HEK293 (cell line): ENCODE measurements at regions not wholly inside any gene's neighbourhood (a gene's known extent, or its start where the extent isn't known, plus 50 kb on each side); places are given as distances from the start of the nearest gene placed in this dataset.

Experiments used
- CTCF ChIA-PET: fragments of 350-600 bp; formaldehyde crosslinking; extraction: SDS; loops from one replicate; lab custom pipeline; 2021; ENCODE audit warnings: antibody characterized with exemption; lab: Yijun Ruan, JAX
- POLR2A ChIA-PET: fragments of 300-600 bp; formaldehyde crosslinking; extraction: SDS; loops from one replicate; lab custom pipeline; 2020; ENCODE audit warnings: antibody characterized with exemption, inconsistent platforms; lab: Yijun Ruan, JAX
- H3K27ac ChIP-seq: fragments of 200-500 bp; sonication (Bioruptor generic); 2 replicates; pipeline ENCODE4 v1.5.1; 2014; ENCODE audit warnings: low read depth, low read length, control low read depth, inconsistent platforms; ENCODE audit errors: extremely low read depth
- H3K36me3 ChIP-seq, 2 experiments: fragments of 200-500 bp in 1 of 2; sonication (Bioruptor generic) in 1 of 2; 1 replicate in 1 of 2; 2 replicates in 1 of 2; pipeline ENCODE4 v1.5.1; 2014 to 2017; ENCODE audit warnings: inconsistent platforms in 2 of 2, low read length in 2 of 2; ENCODE audit not compliant: control insufficient read depth in 2 of 2, insufficient read depth in 1 of 2
- H3K4me1 ChIP-seq: fragments of 200-500 bp; sonication (Bioruptor generic); 2 replicates; pipeline ENCODE4 v1.5.1; 2014; ENCODE audit warnings: mild to moderate bottlenecking, low read length, inconsistent platforms; ENCODE audit not compliant: control insufficient read depth, insufficient read depth
- H3K4me3 ChIP-seq: 2 replicates; pipeline ENCODE4 v1.5.1; 2011; ENCODE audit warnings: low read depth, mild to moderate bottlenecking, control low read depth, low read length, moderate library complexity
- H3K9me3 ChIP-seq: fragments of 200-500 bp; sonication (Bioruptor generic); 2 replicates; pipeline ENCODE4 v1.5.1; 2014; ENCODE audit warnings: low read depth, low read length, inconsistent platforms; ENCODE audit not compliant: control insufficient read depth, insufficient read depth
- GLIS2 ChIP-seq: fragments of 450-650 bp; formaldehyde crosslinking; IDR thresholded peaks from 2 replicates; pipeline ENCODE4 v1.5.1; 2016; ENCODE audit warnings: missing biosample characterization, missing genetic modification characterization
- KLF9 ChIP-seq: fragments of 450-650 bp; formaldehyde crosslinking; IDR thresholded peaks from 2 replicates; pipeline ENCODE4 v1.5.1; 2016; ENCODE audit warnings: missing biosample characterization, missing genetic modification characterization, low read depth
- PRDM2 ChIP-seq: fragments of 450-650 bp; formaldehyde crosslinking; IDR thresholded peaks from 2 replicates; pipeline ENCODE4 v1.5.1; 2016; ENCODE audit warnings: missing biosample characterization, missing genetic modification characterization, borderline replicate concordance
- REST ChIP-seq: fragments of 450-650 bp; formaldehyde crosslinking; IDR thresholded peaks from 2 replicates; pipeline ENCODE4 v1.5.1; 2016; ENCODE audit warnings: missing biosample characterization, missing genetic modification characterization
- SP3 ChIP-seq: fragments of 450-650 bp; formaldehyde crosslinking; IDR thresholded peaks from 2 replicates; pipeline ENCODE4 v1.5.1; 2016; ENCODE audit warnings: missing biosample characterization, missing genetic modification characterization
- ZFHX2 ChIP-seq: fragments of 450-650 bp; formaldehyde crosslinking; conservative IDR thresholded peaks from 2 replicates; pipeline ENCODE4 v1.5.1; 2016; ENCODE audit warnings: missing biosample characterization, missing genetic modification characterization
- ZIC2 ChIP-seq: fragments of 450-650 bp; formaldehyde crosslinking; IDR thresholded peaks from 2 replicates; pipeline ENCODE4 v1.5.1; 2016; ENCODE audit warnings: missing biosample characterization, missing genetic modification characterization
- ZNF10 ChIP-seq: fragments of 450-650 bp; formaldehyde crosslinking; IDR thresholded peaks from 2 replicates; pipeline ENCODE4 v1.5.1; 2017; ENCODE audit warnings: missing biosample characterization, missing genetic modification characterization
- ZNF114 ChIP-seq: fragments of 450-650 bp; formaldehyde crosslinking; IDR thresholded peaks from 2 replicates; pipeline ENCODE4 v1.5.0; 2017; ENCODE audit warnings: missing biosample characterization, missing genetic modification characterization
- ZNF2 ChIP-seq: fragments of 450-650 bp; formaldehyde crosslinking; IDR thresholded peaks from 2 replicates; pipeline ENCODE4 v1.5.1; 2016; ENCODE audit warnings: missing biosample characterization, missing genetic modification characterization
- ZNF292 ChIP-seq: fragments of 450-650 bp; formaldehyde crosslinking; IDR thresholded peaks from 2 replicates; pipeline ENCODE4 v1.5.1; 2016; ENCODE audit warnings: low read depth, missing biosample characterization, missing genetic modification characterization, borderline replicate concordance
- ZNF335 ChIP-seq: fragments of 450-650 bp; formaldehyde crosslinking; conservative IDR thresholded peaks from 2 replicates; pipeline ENCODE4 v1.5.1; 2016; ENCODE audit warnings: missing biosample characterization, missing genetic modification characterization
- ZNF341 ChIP-seq: fragments of 450-650 bp; formaldehyde crosslinking; IDR thresholded peaks from 2 replicates; pipeline ENCODE4; 2016; ENCODE audit warnings: low read depth, missing biosample characterization, missing genetic modification characterization
- ZNF501 ChIP-seq: fragments of 450-650 bp; formaldehyde crosslinking; IDR thresholded peaks from 2 replicates; pipeline ENCODE4 v1.5.1; 2016; ENCODE audit warnings: missing biosample characterization, missing genetic modification characterization
- ZNF513 ChIP-seq: fragments of 450-650 bp; IDR thresholded peaks from 2 replicates; pipeline ENCODE4 v1.5.1; 2018; ENCODE audit warnings: missing biosample characterization, missing genetic modification characterization
- ZNF558 ChIP-seq: fragments of 450-650 bp; formaldehyde crosslinking; IDR thresholded peaks from 2 replicates; pipeline ENCODE4 v1.5.1; 2016; ENCODE audit warnings: missing biosample characterization, missing genetic modification characterization
- ZNF571 ChIP-seq: fragments of 450-650 bp; formaldehyde crosslinking; IDR thresholded peaks from 2 replicates; pipeline ENCODE4 v1.5.0; 2017; ENCODE audit warnings: missing biosample characterization, missing genetic modification characterization
- ZNF580 ChIP-seq: fragments of 450-650 bp; formaldehyde crosslinking; IDR thresholded peaks from 2 replicates; pipeline ENCODE4 v1.5.1; 2016; ENCODE audit warnings: missing biosample characterization, missing genetic modification characterization
- ZNF600 ChIP-seq: fragments of 450-650 bp; formaldehyde crosslinking; IDR thresholded peaks from 2 replicates; pipeline ENCODE4 v1.5.1; 2016; ENCODE audit warnings: missing biosample characterization, missing genetic modification characterization
- ZNF629 ChIP-seq: fragments of 450-650 bp; formaldehyde crosslinking; IDR thresholded peaks from 2 replicates; pipeline ENCODE4 v1.5.1; 2017; ENCODE audit warnings: missing biosample characterization, missing genetic modification characterization
- ZNF76 ChIP-seq: fragments of 450-650 bp; formaldehyde crosslinking; IDR thresholded peaks from 2 replicates; pipeline ENCODE4; 2016; ENCODE audit warnings: low read depth, missing biosample characterization, missing genetic modification characterization, borderline replicate concordance
- ZNF768 ChIP-seq: fragments of 450-650 bp; formaldehyde crosslinking; IDR thresholded peaks from 2 replicates; pipeline ENCODE4 v1.5.1; 2018; ENCODE audit warnings: missing biosample characterization, mild to moderate bottlenecking, missing genetic modification characterization
- ZNF776 ChIP-seq: fragments of 450-650 bp; formaldehyde crosslinking; IDR thresholded peaks from 2 replicates; pipeline ENCODE4 v1.5.0; 2017; ENCODE audit warnings: missing biosample characterization, missing genetic modification characterization, borderline replicate concordance
- TF ChIP-seq, protein P1 (sequence below): fragments of 450-650 bp; formaldehyde crosslinking; IDR thresholded peaks from 2 replicates; pipeline ENCODE4 v1.5.1; 2016; ENCODE audit warnings: missing biosample characterization, missing genetic modification characterization
- TF ChIP-seq, protein P2 (sequence below): IDR thresholded peaks from 2 replicates; pipeline ENCODE4 v1.6.1; 2011; ENCODE audit warnings: mild to moderate bottlenecking, low read depth, low read length, borderline replicate concordance

DNA sequence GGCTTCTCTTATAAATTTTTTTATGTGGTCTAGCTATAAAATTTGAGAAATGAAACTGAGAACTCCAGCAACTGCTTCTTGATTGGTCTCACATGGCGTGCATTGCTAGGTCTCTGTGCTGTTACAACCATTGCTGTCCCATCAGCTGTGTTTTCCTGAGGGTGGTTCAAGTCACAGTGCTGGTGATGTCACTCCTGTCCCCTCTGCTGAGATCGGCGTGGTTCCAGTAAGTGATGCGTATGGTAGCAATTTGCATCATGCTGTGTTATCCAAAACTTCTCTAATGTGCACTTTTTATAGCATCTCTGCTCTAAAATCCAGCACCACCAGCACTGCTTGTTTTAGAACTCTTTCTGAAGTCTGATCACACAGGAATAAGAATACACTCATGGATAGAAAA, 112.6 kb upstream of the ZNF608 start:
- CTCF ChIA-PET: no interaction called here
- no peaks in the 10 kb centered on the region for H3K36me3 ChIP-seq
- POLR2A ChIA-PET: no interaction called here
- TF ChIP-seq ZNF501 (tag by site-specific recombination): no peak
- TF ChIP-seq ZNF76 (tag by site-specific recombination): no peak
- TF ChIP-seq, protein P1, sequence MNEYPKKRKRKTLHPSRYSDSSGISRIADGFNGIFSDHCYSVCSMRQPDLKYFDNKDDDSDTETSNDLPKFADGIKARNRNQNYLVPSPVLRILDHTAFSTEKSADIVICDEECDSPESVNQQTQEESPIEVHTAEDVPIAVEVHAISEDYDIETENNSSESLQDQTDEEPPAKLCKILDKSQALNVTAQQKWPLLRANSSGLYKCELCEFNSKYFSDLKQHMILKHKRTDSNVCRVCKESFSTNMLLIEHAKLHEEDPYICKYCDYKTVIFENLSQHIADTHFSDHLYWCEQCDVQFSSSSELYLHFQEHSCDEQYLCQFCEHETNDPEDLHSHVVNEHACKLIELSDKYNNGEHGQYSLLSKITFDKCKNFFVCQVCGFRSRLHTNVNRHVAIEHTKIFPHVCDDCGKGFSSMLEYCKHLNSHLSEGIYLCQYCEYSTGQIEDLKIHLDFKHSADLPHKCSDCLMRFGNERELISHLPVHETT (tag by site-specific recombination): no peak
- peak; percentile 89 for TF ChIP-seq ZNF341 (tag by site-specific recombination)
- TF ChIP-seq PRDM2 (tag by site-specific recombination): no peak
- no peak for TF ChIP-seq ZNF114
- no peak for TF ChIP-seq ZNF292
- TF ChIP-seq, protein P2, sequence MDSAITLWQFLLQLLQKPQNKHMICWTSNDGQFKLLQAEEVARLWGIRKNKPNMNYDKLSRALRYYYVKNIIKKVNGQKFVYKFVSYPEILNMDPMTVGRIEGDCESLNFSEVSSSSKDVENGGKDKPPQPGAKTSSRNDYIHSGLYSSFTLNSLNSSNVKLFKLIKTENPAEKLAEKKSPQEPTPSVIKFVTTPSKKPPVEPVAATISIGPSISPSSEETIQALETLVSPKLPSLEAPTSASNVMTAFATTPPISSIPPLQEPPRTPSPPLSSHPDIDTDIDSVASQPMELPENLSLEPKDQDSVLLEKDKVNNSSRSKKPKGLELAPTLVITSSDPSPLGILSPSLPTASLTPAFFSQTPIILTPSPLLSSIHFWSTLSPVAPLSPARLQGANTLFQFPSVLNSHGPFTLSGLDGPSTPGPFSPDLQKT: no peak
- peak; percentile 93 for TF ChIP-seq ZNF629 (tag by site-specific recombination)
- no peak for TF ChIP-seq ZNF513
- peak; percentile 61; the same call in 1 of the 2 replicates for TF ChIP-seq ZNF580 (tag by site-specific recombination)
- TF ChIP-seq ZNF2 (tag by site-specific recombination): peak; percentile 60; the same call in 1 of the 2 replicates
- peak; percentile 86 for TF ChIP-seq ZNF600
- TF ChIP-seq ZIC2 (tag by site-specific recombination): peak; percentile 87
- no peak for TF ChIP-seq ZNF571 (tag by site-specific recombination)
- TF ChIP-seq SP3 (tag by site-specific recombination): no peak
- 0 out of 2 replicates have a peak, but pooled peaks have one; percentile 61 for TF ChIP-seq ZNF768 (tag by site-specific recombination)
- no peak for TF ChIP-seq KLF9 (tag by site-specific recombination)
- TF ChIP-seq REST: no peak
- no peak for TF ChIP-seq ZFHX2 (tag by site-specific recombination)
- TF ChIP-seq ZNF558: 0 out of 2 replicates have a peak, but pooled peaks have one; percentile 43
- no peak for TF ChIP-seq GLIS2
- TF ChIP-seq ZNF335: 0 out of 2 replicates have a peak, but pooled peaks have one; percentile 17
- peak; percentile 31; the same call in 1 of the 2 replicates for TF ChIP-seq ZNF10 (tag by site-specific recombination)
- TF ChIP-seq ZNF776: no peak

More for the DNA sequence above, 112.6 kb upstream of the ZNF608 start:
- Histone ChIP-seq H3K4me1 (peaks cover 12% of the 10 kb centered on the region), H3K4me3 (no peak overlapping the region), H3K9me3 (no peaks in the 10 kb centered on the region), H3K27ac (no peak overlapping the region)
